OCI-LY1 (cell line): ENCODE measurements at regions not wholly inside any gene's neighbourhood (a gene's known extent, or its start where the extent isn't known, plus 50 kb on each side); places are given as distances from the start of the nearest gene placed in this dataset.

Source experiments
- H2AFZ ChIP-seq: fragments of 200-600 bp; sonication (generic), shearing (Covaris generic); 2 replicates; pipeline ENCODE4 v1.6.0; 2014; ENCODE audit warnings: antibody characterized with exemption, mild to moderate bottlenecking, low read length
- H3F3A ChIP-seq: fragments of 200-600 bp; sonication (generic), shearing (Covaris generic); 2 replicates; pipeline ENCODE4 v1.6.0; 2014; ENCODE audit warnings: mild to moderate bottlenecking, antibody characterized with exemption, low read length, moderate library complexity; ENCODE audit not compliant: insufficient read depth
- H3K27ac ChIP-seq: fragments of 200-600 bp; sonication (generic); 2 replicates; pipeline ENCODE4 v1.5.1; 2014; ENCODE audit warnings: low read length, mixed run types, mild to moderate bottlenecking, low read depth; ENCODE audit not compliant: poor library complexity, severe bottlenecking
- H3K27me3 ChIP-seq: fragments of 200-600 bp; sonication (generic); 2 replicates; pipeline ENCODE4 v1.6.0; 2014; ENCODE audit warnings: antibody characterized with exemption, mild to moderate bottlenecking, low read length, moderate library complexity; ENCODE audit not compliant: insufficient read depth
- H3K36me3 ChIP-seq: fragments of 200-600 bp; sonication (generic); 2 replicates; pipeline ENCODE4 v1.6.1; 2014; ENCODE audit warnings: mild to moderate bottlenecking, antibody characterized with exemption, low read length, moderate library complexity, mixed read lengths; ENCODE audit not compliant: insufficient read depth
- H3K4me1 ChIP-seq: fragments of 200-600 bp; sonication (generic); 2 replicates; pipeline ENCODE4 v1.5.1; 2014; ENCODE audit warnings: mild to moderate bottlenecking, low read length, moderate library complexity; ENCODE audit not compliant: insufficient read depth, severe bottlenecking
- H3K4me2 ChIP-seq: fragments of 200-600 bp; sonication (generic), shearing (Covaris generic); 2 replicates; pipeline ENCODE4 v1.6.1; 2014; ENCODE audit warnings: low read length
- H3K4me3 ChIP-seq: fragments of 200-600 bp; sonication (generic); 2 replicates; pipeline ENCODE4 v1.5.1; 2014; ENCODE audit warnings: low read length, low read depth, mild to moderate bottlenecking, mixed read lengths; ENCODE audit not compliant: poor library complexity, severe bottlenecking
- H3K79me2 ChIP-seq: fragments of 200-600 bp; shearing (Covaris generic); 2 replicates; pipeline ENCODE4 v1.6.1; 2016; ENCODE audit warnings: mixed run types, low read length, mixed read lengths; ENCODE audit not compliant: insufficient read depth
- H3K9ac ChIP-seq: fragments of 200-600 bp; sonication (generic), shearing (Covaris generic); 2 replicates; pipeline ENCODE4 v1.6.1; 2014; ENCODE audit warnings: mild to moderate bottlenecking, low read length, mixed read lengths
- H3K9me2 ChIP-seq: fragments of 200-600 bp; sonication (generic), shearing (Covaris generic); 2 replicates; pipeline ENCODE4 v1.6.1; 2014; ENCODE audit warnings: low read depth, mild to moderate bottlenecking, low read length, mixed read lengths
- H3K9me3 ChIP-seq: fragments of 200-600 bp; shearing (Covaris generic); 2 replicates; pipeline ENCODE4 v1.6.1; 2014; ENCODE audit warnings: low read length, mixed read lengths
- H4K20me1 ChIP-seq: fragments of 200-600 bp; sonication (generic), shearing (Covaris generic); 2 replicates; pipeline ENCODE4 v1.6.0; 2016; ENCODE audit warnings: mild to moderate bottlenecking, low read length; ENCODE audit not compliant: insufficient read depth
- EZH2 ChIP-seq: fragments of 200-600 bp; sonication (generic), shearing (Covaris generic); IDR thresholded peaks from 2 replicates; pipeline ENCODE4 v1.8.0; 2017; ENCODE audit warnings: borderline replicate concordance, mixed run types, mild to moderate bottlenecking, antibody characterized with exemption, low read length, moderate library complexity, mixed read lengths
- TF ChIP-seq, protein P1 (sequence below): fragments of 200-600 bp; sonication (generic), shearing (Covaris generic); IDR thresholded peaks from 2 replicates; pipeline ENCODE4 v1.5.1; 2017; ENCODE audit warnings: mild to moderate bottlenecking, antibody characterized with exemption, low read length, moderate library complexity, mixed read lengths

DNA sequence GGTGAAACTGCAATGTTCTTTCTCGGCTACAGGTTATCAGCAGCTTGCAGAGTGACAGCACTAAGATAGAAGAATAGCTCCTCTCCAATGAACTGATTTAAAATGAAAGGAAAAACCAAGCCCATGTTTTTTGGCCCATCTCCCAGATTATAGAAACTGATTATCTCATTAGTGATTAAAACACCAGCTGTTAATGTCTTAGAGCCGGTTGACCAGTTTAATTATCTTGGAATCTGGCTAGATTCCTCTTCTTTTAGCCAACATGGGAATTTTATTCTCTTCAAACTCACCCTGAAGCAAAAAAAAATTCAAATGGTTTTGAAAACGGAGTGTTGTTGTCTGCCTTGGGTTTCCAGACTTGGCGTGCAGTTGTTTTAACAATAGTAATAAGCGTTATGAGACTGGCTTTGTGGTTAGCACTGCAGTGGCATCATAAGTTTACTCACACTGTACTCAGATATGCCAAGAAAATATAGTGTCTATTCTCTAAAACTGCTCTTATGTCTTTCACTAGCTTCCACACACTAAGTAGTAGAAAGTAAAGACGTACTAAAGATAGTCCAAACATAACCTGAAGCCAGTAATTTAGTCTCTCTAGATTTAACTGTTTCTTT lies 665.3 kb downstream of the STK39 start:
- no peaks in the 10 kb centered on the region for H3F3A ChIP-seq
- H3K4me1 ChIP-seq, result no peaks in the 10 kb centered on the region
- no peak overlapping the region for H3K4me2 ChIP-seq
- no peaks in the 10 kb centered on the region for H3K36me3 ChIP-seq
- H3K9me3 ChIP-seq, result no peaks in the 10 kb centered on the region
- H3K27me3 ChIP-seq, result no peaks in the 10 kb centered on the region
- no peak overlapping the region for H2AFZ ChIP-seq
- H3K79me2 ChIP-seq, result no peaks in the 10 kb centered on the region
- no peak overlapping the region for H3K9ac ChIP-seq
- H3K4me3 ChIP-seq, result no peak overlapping the region
- H3K27ac ChIP-seq, result no peak overlapping the region
- H4K20me1 ChIP-seq, result no peaks in the 10 kb centered on the region
- TF ChIP-seq EZH2, result no peak
- TF ChIP-seq, protein P1, sequence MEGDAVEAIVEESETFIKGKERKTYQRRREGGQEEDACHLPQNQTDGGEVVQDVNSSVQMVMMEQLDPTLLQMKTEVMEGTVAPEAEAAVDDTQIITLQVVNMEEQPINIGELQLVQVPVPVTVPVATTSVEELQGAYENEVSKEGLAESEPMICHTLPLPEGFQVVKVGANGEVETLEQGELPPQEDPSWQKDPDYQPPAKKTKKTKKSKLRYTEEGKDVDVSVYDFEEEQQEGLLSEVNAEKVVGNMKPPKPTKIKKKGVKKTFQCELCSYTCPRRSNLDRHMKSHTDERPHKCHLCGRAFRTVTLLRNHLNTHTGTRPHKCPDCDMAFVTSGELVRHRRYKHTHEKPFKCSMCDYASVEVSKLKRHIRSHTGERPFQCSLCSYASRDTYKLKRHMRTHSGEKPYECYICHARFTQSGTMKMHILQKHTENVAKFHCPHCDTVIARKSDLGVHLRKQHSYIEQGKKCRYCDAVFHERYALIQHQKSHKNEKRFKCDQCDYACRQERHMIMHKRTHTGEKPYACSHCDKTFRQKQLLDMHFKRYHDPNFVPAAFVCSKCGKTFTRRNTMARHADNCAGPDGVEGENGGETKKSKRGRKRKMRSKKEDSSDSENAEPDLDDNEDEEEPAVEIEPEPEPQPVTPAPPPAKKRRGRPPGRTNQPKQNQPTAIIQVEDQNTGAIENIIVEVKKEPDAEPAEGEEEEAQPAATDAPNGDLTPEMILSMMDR, result no peak
- H3K9me2 ChIP-seq, result no peaks in the 10 kb centered on the region

DNA sequence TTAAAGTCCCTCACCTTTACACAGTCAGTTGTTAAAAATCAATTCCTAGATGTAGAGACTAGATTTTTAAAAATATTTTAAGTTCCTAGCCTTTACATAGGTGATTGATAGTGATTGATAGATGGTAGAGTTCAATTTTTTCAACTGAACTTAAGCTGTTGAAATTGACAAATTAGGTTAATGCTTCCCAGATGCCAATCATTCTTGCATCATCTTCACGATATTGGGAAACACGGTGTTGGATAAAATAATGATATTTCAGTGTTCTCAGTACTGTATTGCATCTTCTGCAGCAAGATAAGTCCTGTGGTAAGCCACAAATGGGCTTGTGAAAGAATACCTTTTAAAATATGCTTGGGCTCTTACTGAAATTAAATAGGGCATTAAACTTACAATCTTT lies 667.6 kb downstream of the STK39 start:
- Histone ChIP-seq H3K79me2 (no peaks in the 10 kb centered on the region), H3K27ac (no peak overlapping the region), H3K9me2 (no peaks in the 10 kb centered on the region), H4K20me1 (no peaks in the 10 kb centered on the region), H3K4me2 (no peak overlapping the region), H3K9ac (no peak overlapping the region), H3K4me1 (no peaks in the 10 kb centered on the region), H3F3A (no peaks in the 10 kb centered on the region), H3K36me3 (no peaks in the 10 kb centered on the region), H3K4me3 (no peak overlapping the region), H3K27me3 (no peaks in the 10 kb centered on the region), H3K9me3 (no peaks in the 10 kb centered on the region), H2AFZ (no peak overlapping the region)
- TF ChIP-seq, protein P1, result no peak
- TF ChIP-seq EZH2, result no peak

DNA sequence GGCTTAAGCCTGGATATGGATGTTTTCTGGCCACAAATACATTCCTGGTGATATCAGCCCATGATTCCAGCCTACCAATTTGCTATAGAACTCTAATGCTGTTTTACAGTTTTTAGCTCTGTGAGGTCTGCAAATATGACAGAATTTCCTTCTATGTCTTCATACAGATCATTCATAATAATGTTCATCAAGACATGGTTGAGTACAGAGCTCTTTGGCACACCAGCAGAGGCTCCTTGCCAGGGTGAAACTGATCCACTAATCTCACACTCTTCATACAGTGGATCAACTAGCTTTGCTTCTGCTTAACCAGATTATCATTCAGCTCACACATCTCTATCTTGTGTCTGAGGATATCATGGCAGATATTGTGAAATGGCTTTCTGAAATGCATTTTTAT lies 672.1 kb downstream of the STK39 start:
- H3K9me3 ChIP-seq, result no peaks in the 10 kb centered on the region
- H4K20me1 ChIP-seq, result no peaks in the 10 kb centered on the region
- H3K79me2 ChIP-seq, result no peaks in the 10 kb centered on the region
- no peaks in the 10 kb centered on the region for H3F3A ChIP-seq
- TF ChIP-seq, protein P1, result no peak
- no peak overlapping the region for H3K4me2 ChIP-seq
- H3K4me1 ChIP-seq, result no peaks in the 10 kb centered on the region
- no peak overlapping the region for H2AFZ ChIP-seq
- no peaks in the 10 kb centered on the region for H3K36me3 ChIP-seq
- H3K9me2 ChIP-seq, result no peaks in the 10 kb centered on the region
- H3K9ac ChIP-seq, result no peak overlapping the region
- no peak overlapping the region for H3K27ac ChIP-seq
- no peak overlapping the region for H3K4me3 ChIP-seq
- no peaks in the 10 kb centered on the region for H3K27me3 ChIP-seq
